HEK293T (cell line): ENCODE measurements at regions not wholly inside any gene's neighbourhood (a gene's known extent, or its start where the extent isn't known, plus 50 kb on each side); places are given as distances from the start of the nearest gene placed in this dataset.

Experiments used
- CTCF ChIA-PET: fragments of 350-600 bp; formaldehyde crosslinking; extraction: SDS; loops from one replicate; lab custom pipeline; 2021; ENCODE audit warnings: antibody characterized with exemption, inconsistent platforms; lab: Yijun Ruan, JAX
- POLR2A ChIA-PET: fragments of 350-600 bp; formaldehyde crosslinking; extraction: SDS; loops from one replicate; lab custom pipeline; 2020; ENCODE audit warnings: antibody characterized with exemption, inconsistent platforms; lab: Yijun Ruan, JAX
- DNase-seq: peaks from one replicate; pipeline ENCODE4 v3.0.0; 2012; ENCODE audit warnings: mixed read lengths; ENCODE audit errors: extremely low spot score
- ARNT ChIP-seq: fragments of 450-650 bp; IDR thresholded peaks from 2 replicates; pipeline ENCODE4 v1.6.1; 2017; ENCODE audit warnings: mild to moderate bottlenecking
- BHLHE40 ChIP-seq: fragments of 450-650 bp; IDR thresholded peaks from 2 replicates; pipeline ENCODE4 v1.6.1; 2016; ENCODE audit warnings: mild to moderate bottlenecking, moderate library complexity, borderline replicate concordance
- CTBP1 ChIP-seq: fragments of 450-650 bp; IDR thresholded peaks from 2 replicates; pipeline ENCODE4 v1.6.1; 2016; ENCODE audit warnings: borderline replicate concordance
- ELF4 ChIP-seq: fragments of 450-650 bp; IDR thresholded peaks from 2 replicates; pipeline ENCODE4 v1.6.1; 2017; ENCODE audit warnings: antibody characterized with exemption
- FOXA1 ChIP-seq: fragments of 450-650 bp; IDR thresholded peaks from 2 replicates; pipeline ENCODE4 v1.6.1; 2016; ENCODE audit warnings: mild to moderate bottlenecking
- FOXK2 ChIP-seq: fragments of 450-650 bp; IDR thresholded peaks from 2 replicates; pipeline ENCODE4 v1.6.1; 2016; ENCODE audit warnings: mild to moderate bottlenecking
- FOXM1 ChIP-seq: fragments of 450-650 bp; IDR thresholded peaks from 2 replicates; pipeline ENCODE4 v1.6.1; 2017; ENCODE audit warnings: mild to moderate bottlenecking, borderline replicate concordance
- HDGF ChIP-seq: fragments of 450-650 bp; IDR thresholded peaks from 2 replicates; pipeline ENCODE4 v1.6.1; 2017; ENCODE audit warnings: antibody characterized with exemption, borderline replicate concordance
- L3MBTL2 ChIP-seq: fragments of 450-650 bp; conservative IDR thresholded peaks from 2 replicates; pipeline ENCODE4 v1.6.1; 2016; ENCODE audit warnings: mild to moderate bottlenecking
- LEF1 ChIP-seq: fragments of 450-650 bp; IDR thresholded peaks from 2 replicates; pipeline ENCODE4 v1.6.1; 2017; ENCODE audit warnings: mild to moderate bottlenecking, borderline replicate concordance
- NFRKB ChIP-seq: fragments of 450-650 bp; IDR thresholded peaks from 2 replicates; pipeline ENCODE4 v1.6.1; 2016; ENCODE audit warnings: mild to moderate bottlenecking, moderate library complexity
- SP1 ChIP-seq: fragments of 450-650 bp; IDR thresholded peaks from 2 replicates; pipeline ENCODE4 v1.6.1; 2017
- SUZ12 ChIP-seq: fragments of 450-650 bp; IDR thresholded peaks from 2 replicates; pipeline ENCODE4 v1.6.1; 2016; ENCODE audit warnings: mild to moderate bottlenecking
- TARDBP ChIP-seq: fragments of 450-650 bp; IDR thresholded peaks from 2 replicates; pipeline ENCODE4 v1.6.1; 2016
- ZNF384 ChIP-seq: fragments of 450-650 bp; IDR thresholded peaks from 2 replicates; pipeline ENCODE4 v1.6.1; 2016
- TF ChIP-seq, protein P1 (sequence below): fragments of 450-650 bp; IDR thresholded peaks from 2 replicates; pipeline ENCODE4 v1.6.1; 2016

DNA sequence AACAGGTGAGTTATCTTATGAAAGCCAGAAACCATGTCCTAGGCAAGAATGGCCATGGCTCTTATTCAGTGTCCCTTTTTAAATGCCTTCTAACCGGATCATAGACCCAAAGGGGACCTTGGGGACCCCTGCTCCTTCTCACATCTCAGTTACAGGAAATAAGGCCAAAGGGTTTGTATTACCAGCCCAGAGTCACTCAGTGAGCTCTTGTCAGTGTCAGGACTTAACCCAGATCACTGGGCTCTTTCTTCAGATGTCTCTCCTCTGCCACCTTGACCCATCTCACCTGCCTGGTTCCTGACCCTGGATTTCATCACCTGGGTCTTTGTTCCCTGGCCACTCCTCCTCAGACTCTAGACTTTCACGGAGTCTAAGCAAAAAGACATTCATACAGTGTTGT, 556.7 kb downstream of the CMPK2 start:
- POLR2A ChIA-PET: no interaction called here
- CTCF ChIA-PET: no interaction called here

GRCh38 chr2:6309415-6310255, 556.1 kb downstream of the CMPK2 start:
- POLR2A ChIA-PET: no interaction called here
- no peak for TF ChIP-seq BHLHE40
- TF ChIP-seq FOXA1: no peak
- no peak for TF ChIP-seq ARNT
- no peak for TF ChIP-seq FOXM1
- TF ChIP-seq CTBP1: no peak
- TF ChIP-seq ZNF384: no peak
- TF ChIP-seq LEF1: no peak
- TF ChIP-seq, protein P1, sequence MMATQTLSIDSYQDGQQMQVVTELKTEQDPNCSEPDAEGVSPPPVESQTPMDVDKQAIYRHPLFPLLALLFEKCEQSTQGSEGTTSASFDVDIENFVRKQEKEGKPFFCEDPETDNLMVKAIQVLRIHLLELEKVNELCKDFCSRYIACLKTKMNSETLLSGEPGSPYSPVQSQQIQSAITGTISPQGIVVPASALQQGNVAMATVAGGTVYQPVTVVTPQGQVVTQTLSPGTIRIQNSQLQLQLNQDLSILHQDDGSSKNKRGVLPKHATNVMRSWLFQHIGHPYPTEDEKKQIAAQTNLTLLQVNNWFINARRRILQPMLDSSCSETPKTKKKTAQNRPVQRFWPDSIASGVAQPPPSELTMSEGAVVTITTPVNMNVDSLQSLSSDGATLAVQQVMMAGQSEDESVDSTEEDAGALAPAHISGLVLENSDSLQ: no peak
- no peak for TF ChIP-seq FOXK2
- no peak for TF ChIP-seq ELF4
- no peak for TF ChIP-seq NFRKB
- no peak for TF ChIP-seq HDGF
- no peak for TF ChIP-seq TARDBP
- no peak for TF ChIP-seq SP1
- no peak for TF ChIP-seq SUZ12
- no peak for TF ChIP-seq L3MBTL2
- CTCF ChIA-PET: no interaction called here
- no peak for DNase-seq

More for the DNA sequence above, 556.7 kb downstream of the CMPK2 start:
- no peak for TF ChIP-seq FOXK2
- TF ChIP-seq SP1: no peak
- TF ChIP-seq SUZ12: no peak
- TF ChIP-seq ARNT: no peak
- TF ChIP-seq ZNF384: no peak
- TF ChIP-seq, protein P1: no peak
- TF ChIP-seq LEF1: no peak
- TF ChIP-seq L3MBTL2: no peak
- TF ChIP-seq BHLHE40: no peak
- no peak for TF ChIP-seq ELF4
- no peak for TF ChIP-seq FOXA1
- DNase-seq: no peak

DNA sequence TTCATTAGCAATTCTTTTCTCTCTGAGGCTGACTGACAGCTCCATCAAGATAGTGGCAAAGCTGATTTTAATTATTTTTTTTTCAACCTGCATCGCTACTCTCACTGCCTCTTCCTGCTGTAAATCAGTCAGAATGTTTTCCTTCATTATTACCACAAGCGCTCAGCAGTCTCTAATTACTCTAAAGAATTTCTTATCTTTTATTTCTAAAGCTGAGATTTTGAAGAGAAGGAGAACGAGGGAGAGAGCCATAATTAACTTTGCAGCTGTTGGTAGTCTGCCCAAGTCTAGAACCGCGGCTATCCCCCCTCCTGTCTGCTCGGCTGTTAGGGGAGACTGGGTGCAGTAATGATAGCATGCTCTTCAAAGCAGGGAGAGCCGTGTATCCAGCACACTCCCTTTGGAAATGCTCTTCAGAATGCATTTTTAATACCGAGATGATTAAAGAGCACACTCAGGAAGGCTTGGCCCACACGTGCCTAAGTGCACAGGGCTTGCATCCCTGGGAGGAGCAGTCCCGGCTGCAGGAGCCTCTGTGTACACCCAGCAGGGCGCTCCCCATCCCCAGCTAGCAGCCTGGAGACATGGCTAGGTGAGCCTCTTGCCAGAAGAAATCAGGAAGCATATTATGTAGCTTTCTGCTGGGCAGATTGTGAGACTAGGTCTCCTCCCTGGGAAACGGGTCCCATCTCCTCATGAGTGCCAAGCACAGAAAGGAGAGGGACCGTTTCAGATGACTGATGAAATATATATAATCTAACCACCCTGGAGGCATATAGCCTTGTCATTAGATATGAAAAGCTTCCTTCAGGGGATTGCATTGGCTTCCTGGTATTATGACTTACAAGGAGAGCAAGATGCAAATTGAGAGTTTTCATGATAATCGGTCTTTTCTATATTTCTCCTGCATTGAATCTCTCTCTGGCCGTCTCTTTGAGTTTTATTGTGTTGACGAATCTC, 555.2 kb downstream of the CMPK2 start:
- no peak for DNase-seq
- POLR2A ChIA-PET: no interaction called here
- no peak for TF ChIP-seq FOXM1
- no peak for TF ChIP-seq NFRKB
- no peak for TF ChIP-seq L3MBTL2
- no peak for TF ChIP-seq LEF1
- no peak for TF ChIP-seq HDGF
- TF ChIP-seq ZNF384: no peak
- TF ChIP-seq SP1: no peak
- TF ChIP-seq SUZ12: no peak
- no peak for TF ChIP-seq ELF4
- no peak for TF ChIP-seq FOXA1
- no peak for TF ChIP-seq ARNT
- no peak for TF ChIP-seq CTBP1
- TF ChIP-seq, protein P1: no peak
- CTCF ChIA-PET: no interaction called here

- DNase-seq: no peak
- POLR2A ChIA-PET: no interaction called here
- CTCF ChIA-PET: no interaction called here
- TF ChIP-seq LEF1: no peak
These were observed 553.3 kb downstream of the CMPK2 start for GRCh38 chr2:6312367-6312766.

DNA sequence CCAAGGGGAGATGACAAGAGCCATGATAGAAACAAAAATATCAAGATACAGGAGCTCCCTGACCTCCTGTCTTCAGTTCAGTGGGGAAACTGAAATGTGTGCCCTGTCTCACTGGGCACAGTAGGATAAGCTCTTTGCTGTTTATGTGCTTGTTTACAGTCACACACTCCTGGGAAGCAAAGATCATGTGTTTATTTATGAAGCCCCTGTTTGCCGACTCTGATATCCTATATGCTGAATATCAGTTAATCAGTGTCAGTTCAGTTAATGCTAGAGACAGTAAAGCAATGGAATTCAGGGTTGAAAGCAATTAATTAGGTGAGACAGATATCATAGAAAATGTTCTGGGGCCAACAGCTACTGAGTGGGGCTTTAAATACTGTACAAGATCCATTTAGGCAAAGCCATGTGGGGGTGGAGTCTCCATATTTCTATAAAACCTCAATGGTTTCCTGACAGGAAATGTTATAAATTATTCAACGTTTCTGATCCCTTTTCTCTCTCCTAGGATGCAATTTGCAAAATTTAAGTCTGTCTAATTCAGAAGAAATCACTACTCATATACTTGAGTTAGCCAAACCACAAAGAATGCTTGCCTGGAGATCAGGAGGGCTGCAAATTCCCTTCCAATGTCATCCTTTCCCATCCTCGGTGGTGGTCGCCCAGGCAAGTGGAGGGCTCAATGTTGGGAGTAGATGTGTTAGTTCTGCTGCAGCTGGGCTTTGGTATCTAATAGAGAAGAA, 551.3 kb downstream of the CMPK2 start:
- no peak for DNase-seq
- TF ChIP-seq, protein P1: no peak
- TF ChIP-seq FOXM1 (no peak), LEF1 (no peak), TARDBP (no peak), ZNF384 (no peak), NFRKB (no peak), ELF4 (no peak), BHLHE40 (no peak), FOXA1 (no peak), SUZ12 (no peak), ARNT (no peak), HDGF (no peak), SP1 (no peak)
- ChIA-PET CTCF (no interaction called here), POLR2A (no interaction called here)
